Renal cortical epithelial cell (primary cell): ENCODE measurements at regions not wholly inside any gene's neighbourhood (a gene's known extent, or its start where the extent isn't known, plus 50 kb on each side); places are given as distances from the start of the nearest gene placed in this dataset.
A peak's percentile ranks its signal among the peaks of the same experiment; 100 is the strongest.
"Not testable (repeated sequence)": the region's sequence is repeated elsewhere in the genome, so short reads cannot be mapped to it uniquely, and the experiment has no call there.

ENCODE experiments used
- DNase-seq: peaks from one replicate; pipeline ENCODE4 v3.0.0-alpha.2; 2011; ENCODE audit warnings: low read depth

GRCh38 chr5:81829242-81829641, 78.3 kb upstream of the SSBP2 start:
- no peak for DNase-seq

- no peak for DNase-seq
Measured at GRCh38 chr5:81827500-81827899, 76.6 kb upstream of the SSBP2 start.

- DNase-seq, result no peak
Measured at GRCh38 chr5:81826128-81826527, 75.2 kb upstream of the SSBP2 start.

GRCh38 chr5:81825237-81825636, 74.3 kb upstream of the SSBP2 start:
- DNase-seq, result peak; percentile 75

- not testable (repeated sequence) for DNase-seq
Measured at GRCh38 chr5:81823736-81824135, 72.8 kb upstream of the SSBP2 start.

GRCh38 chr5:81820863-81821262, 70.0 kb upstream of the SSBP2 start:
- no peak for DNase-seq

GRCh38 chr5:81820318-81820636, 69.4 kb upstream of the SSBP2 start:
- DNase-seq, result no peak

GRCh38 chr5:81819556-81820317, 68.8 kb upstream of the SSBP2 start:
- peak; percentile 40 for DNase-seq

- no peak for DNase-seq
Measured at GRCh38 chr5:81817980-81818379, 67.1 kb upstream of the SSBP2 start.

- DNase-seq, result no peak
Measured at GRCh38 chr5:81817086-81817485, 66.2 kb upstream of the SSBP2 start.

GRCh38 chr5:81815321-81815720, 64.4 kb upstream of the SSBP2 start:
- no peak for DNase-seq

- DNase-seq, result no peak
Measured at GRCh38 chr5:81808106-81808505, 57.2 kb upstream of the SSBP2 start.

- DNase-seq, result peak; percentile 13
Measured at GRCh38 chr5:81805086-81805485, 54.2 kb upstream of the SSBP2 start.

- no peak for DNase-seq
Measured at GRCh38 chr5:81803812-81804211, 52.9 kb upstream of the SSBP2 start.

- no peak for DNase-seq
Measured at GRCh38 chr5:81802625-81803024, 51.7 kb upstream of the SSBP2 start.

GRCh38 chr5:81802020-81802419, 51.1 kb upstream of the SSBP2 start:
- DNase-seq, result no peak

GRCh38 chr5:81800797-81801196, 49.9 kb upstream of the SSBP2 start:
- no peak for DNase-seq
